ENCODE measurements at regions not wholly inside any gene's neighbourhood (a gene's known extent, or its start where the extent isn't known, plus 50 kb on each side); places are given as distances from the start of the nearest gene placed in this dataset.

- TF ChIP-seq SREBF2 (IDR thresholded peaks at IDR 0.05) (no peak), KDM5A (IDR thresholded peaks at IDR 0.05) (no peak), POLR2AphosphoS2 (conservative IDR thresholded peaks at IDR 0.05; ENCODE audit: low read length) (no peak), POLR2A (IDR thresholded peaks at IDR 0.05; ENCODE audit: low read length) (no peak), CTCF (IDR thresholded peaks at IDR 0.05) (no peak), SMC3 (IDR thresholded peaks at IDR 0.05) (no peak), EP300 (IDR thresholded peaks at IDR 0.05) (no peak), BHLHE40 (IDR thresholded peaks at IDR 0.05; ENCODE audit: low read depth, low read length) (no peak), GATA3 (IDR thresholded peaks at IDR 0.05; ENCODE audit: borderline replicate concordance) (no peak), ESRRA (IDR thresholded peaks at IDR 0.05; ENCODE audit: borderline replicate concordance, low read length) (no peak), REST (IDR thresholded peaks at IDR 0.05) (no peak), HOXB13 (CRISPR knock-in tag; IDR thresholded peaks at IDR 0.05; ENCODE audit: low read depth) (no peak), CEBPB (IDR thresholded peaks at IDR 0.05) (no peak)
- TF ChIP-seq, protein P1, sequence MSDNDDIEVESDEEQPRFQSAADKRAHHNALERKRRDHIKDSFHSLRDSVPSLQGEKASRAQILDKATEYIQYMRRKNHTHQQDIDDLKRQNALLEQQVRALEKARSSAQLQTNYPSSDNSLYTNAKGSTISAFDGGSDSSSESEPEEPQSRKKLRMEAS (IDR thresholded peaks at IDR 0.05): no peak
Measured at GRCh38 chr10:107390563-107390962, 226.1 kb upstream of the SORCS1 start.
